ENCODE measurements at regions not wholly inside any gene's neighbourhood (a gene's known extent, or its start where the extent isn't known, plus 50 kb on each side); places are given as distances from the start of the nearest gene placed in this dataset.

DNA sequence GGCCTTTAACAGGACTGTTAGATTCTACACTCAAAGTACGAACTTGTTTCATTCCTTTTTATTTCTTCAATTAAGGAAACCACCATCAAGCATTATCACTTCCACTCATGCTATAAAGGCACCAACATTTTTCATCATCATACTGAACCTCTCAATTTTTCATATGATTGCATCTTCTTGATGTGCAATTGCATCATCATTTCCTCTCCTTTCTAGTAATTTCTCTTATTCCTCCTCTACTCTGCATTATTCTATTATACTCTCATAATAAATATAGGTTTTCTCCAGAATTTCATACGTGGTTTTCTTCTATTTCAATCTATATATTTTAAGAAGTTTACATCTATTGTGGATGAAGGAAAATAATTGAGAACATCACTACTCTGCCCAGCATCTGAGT is 506.2 kb upstream of the ZNF385D start:
- CTCF ChIA-PET (ENCODE audit: low intra/inter-chr PET ratio) = no interaction called here
- Histone ChIP-seq H3K79me2 (ENCODE audit: control insufficient read depth, insufficient read depth, low read length) (no peaks in the 10 kb centered on the region), H2AFZ (ENCODE audit: low read depth, low read length) (no peak overlapping the region), H3K27ac (ENCODE audit: extremely low read depth, low read depth, low read length) (no peak overlapping the region), H3K27me3 (ENCODE audit: control insufficient read depth in 2 of 2, insufficient read depth in 2 of 2, low read length in 2 of 2) (no peaks in the 10 kb centered on the region), H3K9me3 (replicated peaks; ENCODE audit: control insufficient read depth, insufficient read depth, low read depth, low read length) (peaks cover 3% of the 10 kb centered on the region; the same call in 1 of the 2 replicates), H3K4me3 (no peak overlapping the region), H3K4me2 (ENCODE audit: insufficient read depth, low read length) (no peak overlapping the region), H3K36me3 (ENCODE audit: control insufficient read depth, insufficient read depth, low read length) (no peaks in the 10 kb centered on the region), H3K4me1 (replicated peaks in 1 of 2; ENCODE audit: control insufficient read depth in 2 of 2, insufficient read depth in 2 of 2, low read length in 2 of 2) (no peaks in the 10 kb centered on the region), H4K20me1 (replicated peaks; ENCODE audit: control insufficient read depth, insufficient read depth, low read length) (no peaks in the 10 kb centered on the region), H3K9ac (ENCODE audit: insufficient read depth in 1 of 2, low read depth in 2 of 2, low read length in 2 of 2) (no peak overlapping the region), H3K9me1 (ENCODE audit: control insufficient read depth, insufficient read depth, low read length) (no peaks in the 10 kb centered on the region)
- BruUV-seq (replicated peaks) = no TSS peak
- in situ Hi-C loops (cut with MboI) = no loop called here
- no peak for FAIRE-seq
- TF ChIP-seq JUN (IDR thresholded peaks at IDR 0.05; ENCODE audit: borderline replicate concordance, low read depth, low read length) (no peak), JUN (CRISPR knock-in tag; IDR thresholded peaks at IDR 0.05; ENCODE audit: borderline replicate concordance) (no peak), BCOR (IDR thresholded peaks at IDR 0.05) (no peak), TRIM24 (IDR thresholded peaks at IDR 0.05) (peak in 1 of 2 experiments; percentile 28; a peak in 1 of 4 replicates), SMAD1 (IDR thresholded peaks at IDR 0.05; ENCODE audit: low read depth, low read length, partially characterized antibody) (no peak), CEBPG (CRISPR knock-in tag; IDR thresholded peaks at IDR 0.05) (no peak), CEBPG (tag; conservative IDR thresholded peaks at IDR 0.05 in 1 of 2, IDR thresholded peaks at IDR 0.05 in 1 of 2) (peak; percentile 39 to 54; a peak in 3 of 4 replicates)
- TF ChIP-seq, protein P1, sequence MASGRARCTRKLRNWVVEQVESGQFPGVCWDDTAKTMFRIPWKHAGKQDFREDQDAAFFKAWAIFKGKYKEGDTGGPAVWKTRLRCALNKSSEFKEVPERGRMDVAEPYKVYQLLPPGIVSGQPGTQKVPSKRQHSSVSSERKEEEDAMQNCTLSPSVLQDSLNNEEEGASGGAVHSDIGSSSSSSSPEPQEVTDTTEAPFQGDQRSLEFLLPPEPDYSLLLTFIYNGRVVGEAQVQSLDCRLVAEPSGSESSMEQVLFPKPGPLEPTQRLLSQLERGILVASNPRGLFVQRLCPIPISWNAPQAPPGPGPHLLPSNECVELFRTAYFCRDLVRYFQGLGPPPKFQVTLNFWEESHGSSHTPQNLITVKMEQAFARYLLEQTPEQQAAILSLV (tag; IDR thresholded peaks at IDR 0.05) = 0 out of 2 replicates have a peak, but pooled peaks have one; percentile 39
- TF ChIP-seq, protein P2, sequence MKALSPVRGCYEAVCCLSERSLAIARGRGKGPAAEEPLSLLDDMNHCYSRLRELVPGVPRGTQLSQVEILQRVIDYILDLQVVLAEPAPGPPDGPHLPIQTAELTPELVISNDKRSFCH (CRISPR knock-in tag; IDR thresholded peaks at IDR 0.05) = no peak
- TF ChIP-seq, protein P2 (tag; IDR thresholded peaks at IDR 0.05) = no peak
- TF ChIP-seq, protein P3, sequence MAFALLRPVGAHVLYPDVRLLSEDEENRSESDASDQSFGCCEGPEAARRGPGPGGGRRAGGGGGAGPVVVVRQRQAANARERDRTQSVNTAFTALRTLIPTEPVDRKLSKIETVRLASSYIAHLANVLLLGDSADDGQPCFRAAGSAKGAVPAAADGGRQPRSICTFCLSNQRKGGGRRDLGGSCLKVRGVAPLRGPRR (CRISPR knock-in tag; IDR thresholded peaks at IDR 0.05) = no peak
- TF ChIP-seq, protein P4, sequence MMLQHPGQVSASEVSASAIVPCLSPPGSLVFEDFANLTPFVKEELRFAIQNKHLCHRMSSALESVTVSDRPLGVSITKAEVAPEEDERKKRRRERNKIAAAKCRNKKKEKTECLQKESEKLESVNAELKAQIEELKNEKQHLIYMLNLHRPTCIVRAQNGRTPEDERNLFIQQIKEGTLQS (IDR thresholded peaks at IDR 0.05) = peak; percentile 59; the same call in 1 of the 2 replicates
- TF ChIP-seq, protein P4 (CRISPR knock-in tag; conservative IDR thresholded peaks at IDR 0.05) = no peak
- no peak for ATAC-seq
- intact Hi-C loops (cut with micrococcal nuclease) = no loop called here
- POLR2A ChIA-PET = no interaction called here
- WGBS (ENCODE audit: insufficient coverage, low coverage, missing lambda C conversion rate) = 0% methylated on average over 2 of the region's 2 CpGs
- no peak for DNase-seq (ENCODE audit: extremely low read depth in 1 of 4, low spot score in 3 of 4)
